LHCN-M2 (cell line): ENCODE measurements at regions not wholly inside any gene's neighbourhood (a gene's known extent, or its start where the extent isn't known, plus 50 kb on each side); places are given as distances from the start of the nearest gene placed in this dataset.

Experiments
- DNase-seq: peaks from one replicate; pipeline ENCODE4 v3.0.0-alpha.2; 2012; ENCODE audit warnings: low read depth

- no peak for DNase-seq
These were observed 59.6 kb upstream of the DRP2 start for GRCh38 chrX:101160001-101160400.

GRCh38 chrX:101163166-101163565 is 56.4 kb upstream of the DRP2 start:
- no peak for DNase-seq

GRCh38 chrX:101164766-101165590 is 54.6 kb upstream of the DRP2 start:
- DNase-seq: peak; percentile 33
